HG02870 (cell line): ENCODE measurements at regions not wholly inside any gene's neighbourhood (a gene's known extent, or its start where the extent isn't known, plus 50 kb on each side); places are given as distances from the start of the nearest gene placed in this dataset.

Experiments
- ATAC-seq: cut with Tn5 transposase; IDR thresholded peaks from one replicate; pipeline ENCODE4 v1.9.1; 2021; ENCODE audit warnings: mild to moderate bottlenecking, moderate library complexity; ENCODE audit not compliant: unreplicated experiment

DNA sequence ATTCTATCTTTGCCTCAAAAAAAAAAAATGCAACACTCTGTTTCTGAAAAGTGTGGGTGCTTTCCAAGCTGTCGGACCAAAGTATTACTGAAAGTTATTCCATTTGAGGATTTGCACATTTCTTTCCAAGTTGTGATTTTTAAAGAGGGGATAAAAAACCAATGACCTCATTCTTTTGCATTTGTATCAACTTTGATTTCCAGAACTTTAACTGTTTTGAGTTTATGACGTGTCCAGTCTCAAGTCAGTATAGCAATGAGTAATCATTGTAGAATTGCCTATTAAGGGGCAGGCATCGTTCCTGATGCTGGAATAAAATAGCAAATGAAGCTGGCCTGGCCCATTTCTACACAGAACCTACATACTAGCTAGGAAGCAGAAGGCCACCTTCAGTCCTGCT is 229.6 kb upstream of the RBFOX1 start:
- no peak for ATAC-seq

DNA sequence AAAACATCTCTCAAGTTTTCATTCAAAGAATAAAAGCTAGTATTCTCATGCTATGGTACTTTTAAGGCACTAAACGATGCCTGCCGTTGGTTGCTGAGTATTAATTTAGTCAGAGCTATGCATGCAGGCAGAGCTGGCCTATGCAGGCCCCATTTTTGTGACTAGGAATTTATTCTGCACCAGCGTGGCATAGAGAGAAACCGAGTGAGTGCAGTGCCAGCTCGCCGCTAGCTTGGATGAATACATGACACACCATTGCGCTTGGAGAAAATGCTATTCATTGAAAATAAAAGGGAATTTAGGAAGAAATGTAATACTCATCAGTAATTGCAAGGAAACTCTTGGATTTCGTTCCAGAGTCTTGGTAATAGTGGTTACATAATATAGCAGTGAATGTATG is 231.6 kb upstream of the RBFOX1 start:
- ATAC-seq: no peak

DNA sequence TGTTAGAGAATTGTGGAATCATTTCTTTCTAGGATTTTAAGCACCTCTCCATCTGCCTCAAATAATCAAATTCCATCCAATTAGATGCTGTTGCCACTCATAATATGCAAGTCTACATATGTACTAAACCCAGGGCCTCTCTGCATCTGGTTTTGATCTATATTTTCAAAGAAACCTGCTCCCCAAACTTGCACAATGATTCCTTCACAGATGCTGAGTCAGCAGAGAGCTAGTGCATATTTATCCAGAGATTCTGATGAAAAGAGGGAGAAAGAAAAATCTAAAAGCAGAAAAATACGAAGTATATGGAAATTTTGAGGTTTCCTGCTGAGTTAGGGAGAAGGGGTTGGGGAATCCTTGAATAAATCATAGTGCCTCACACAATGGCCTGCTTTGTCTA is 235.1 kb upstream of the RBFOX1 start:
- no peak for ATAC-seq

DNA sequence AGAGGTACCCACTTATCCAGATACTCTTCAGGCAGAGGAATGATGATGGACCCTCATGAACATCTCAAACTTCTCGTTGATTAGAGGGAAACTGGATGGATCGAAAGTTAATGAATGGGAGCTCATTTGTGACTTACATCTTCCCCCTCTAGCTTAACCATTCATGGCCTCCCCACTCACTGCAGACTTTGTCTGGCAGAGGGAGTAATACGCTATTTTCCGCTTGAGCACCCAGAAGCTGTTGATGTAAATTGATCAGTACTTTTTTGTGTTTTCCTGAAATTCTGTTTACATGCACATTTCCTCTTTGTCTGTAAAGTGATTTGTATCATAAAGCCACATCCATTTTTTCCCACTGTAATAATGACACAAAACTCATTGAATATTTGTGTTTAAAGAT is 239.1 kb upstream of the RBFOX1 start:
- ATAC-seq: no peak

DNA sequence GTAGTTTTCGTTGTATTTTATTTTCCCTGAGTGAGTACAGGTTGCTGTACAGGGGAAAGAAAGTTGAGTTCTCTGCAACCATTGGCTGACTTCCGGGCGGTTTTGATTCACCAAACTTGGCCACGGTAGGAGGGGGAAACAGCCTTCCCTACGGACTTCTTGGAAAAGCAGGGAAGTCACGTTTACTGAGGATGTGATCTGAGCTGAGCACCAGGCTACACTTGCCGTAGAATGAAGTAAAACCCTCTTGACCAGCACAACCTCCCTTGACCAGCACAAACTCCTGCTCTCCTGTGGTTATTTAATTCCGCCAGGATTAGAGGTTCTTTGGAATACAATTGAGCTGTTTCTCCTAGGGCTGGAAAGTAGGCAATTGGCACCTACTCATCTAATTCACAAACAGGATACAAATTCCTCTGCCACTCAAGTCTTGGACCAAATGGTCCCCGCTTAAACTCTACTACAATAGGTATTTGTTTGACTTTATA is 242.0 kb upstream of the RBFOX1 start:
- no peak for ATAC-seq

DNA sequence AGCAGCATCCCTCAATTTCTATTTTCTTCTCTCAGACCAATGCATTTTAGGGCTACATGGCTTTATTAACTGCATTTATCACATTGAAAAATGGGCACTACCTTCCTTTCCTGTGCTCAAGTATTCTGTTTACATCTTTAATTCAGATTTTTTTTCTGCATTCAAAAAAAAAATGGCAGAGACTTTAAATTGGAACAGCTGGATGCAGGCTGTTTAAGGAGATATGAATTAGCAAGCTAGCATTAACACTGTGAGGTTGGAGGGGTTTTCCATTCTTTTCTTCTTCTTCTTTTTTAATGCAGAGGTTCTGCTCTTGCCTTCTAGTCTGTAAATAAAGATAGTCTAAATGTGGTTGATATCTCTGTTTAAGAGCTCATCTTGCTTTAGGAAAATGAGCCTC is 242.9 kb upstream of the RBFOX1 start:
- no peak for ATAC-seq

DNA sequence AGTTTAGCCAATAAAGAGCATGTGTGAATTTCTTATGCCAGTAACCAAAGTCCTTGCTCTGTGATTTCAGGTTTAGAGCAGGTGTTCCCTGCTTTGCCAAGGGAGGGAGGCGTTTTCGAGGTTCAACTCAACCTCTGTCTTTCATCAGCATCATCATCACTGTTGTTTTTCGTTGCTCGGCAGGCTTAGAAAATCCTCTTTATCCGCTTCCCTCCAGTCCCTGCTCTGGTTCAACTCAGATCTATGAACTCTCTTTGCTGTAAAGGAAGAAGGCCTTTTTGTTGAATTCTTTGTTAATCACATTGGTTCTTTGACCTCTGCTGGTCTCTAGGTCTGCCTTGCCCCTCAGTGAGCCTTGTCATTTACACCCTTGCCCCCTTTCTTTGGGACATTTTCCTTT is 243.9 kb upstream of the RBFOX1 start:
- no peak for ATAC-seq

DNA sequence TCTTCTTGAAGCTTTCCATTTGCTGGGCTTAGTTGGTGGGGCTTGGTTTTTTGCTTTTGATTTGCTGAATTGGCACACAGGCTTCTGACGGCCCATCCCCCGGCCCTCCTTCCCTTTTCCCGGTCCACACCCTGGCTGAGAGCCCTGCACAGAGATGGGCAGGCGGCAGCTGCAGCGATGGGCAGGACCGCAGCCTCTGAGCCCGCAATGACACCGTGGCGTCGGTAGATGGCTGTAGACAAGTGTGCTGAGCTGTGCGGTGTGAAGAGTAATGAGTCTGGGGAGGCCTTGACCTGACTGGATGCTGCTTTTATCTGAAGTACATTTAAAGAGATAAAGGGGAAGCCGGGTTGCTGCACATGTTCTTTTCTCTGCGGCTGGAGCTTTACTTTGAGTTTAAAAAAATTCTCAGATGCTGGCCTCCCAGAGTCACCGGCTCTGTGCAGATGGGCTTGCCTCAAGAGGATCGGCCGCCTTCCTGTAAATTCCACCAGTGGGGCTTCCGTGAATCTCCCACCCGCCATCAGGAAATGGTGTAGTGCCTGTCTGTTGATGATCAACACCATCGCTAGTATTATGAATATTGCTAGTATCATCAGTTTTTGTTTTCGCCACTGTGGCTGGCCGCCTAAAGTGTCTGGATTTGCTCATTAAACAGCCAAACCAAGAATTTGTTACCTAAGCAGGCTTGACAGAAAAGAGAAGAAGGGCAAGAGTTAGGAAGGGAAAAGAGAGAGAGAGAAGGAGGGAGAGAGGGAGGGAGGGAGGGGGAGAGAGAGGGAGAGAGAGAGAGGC is 245.6 kb upstream of the RBFOX1 start:
- no peak for ATAC-seq

DNA sequence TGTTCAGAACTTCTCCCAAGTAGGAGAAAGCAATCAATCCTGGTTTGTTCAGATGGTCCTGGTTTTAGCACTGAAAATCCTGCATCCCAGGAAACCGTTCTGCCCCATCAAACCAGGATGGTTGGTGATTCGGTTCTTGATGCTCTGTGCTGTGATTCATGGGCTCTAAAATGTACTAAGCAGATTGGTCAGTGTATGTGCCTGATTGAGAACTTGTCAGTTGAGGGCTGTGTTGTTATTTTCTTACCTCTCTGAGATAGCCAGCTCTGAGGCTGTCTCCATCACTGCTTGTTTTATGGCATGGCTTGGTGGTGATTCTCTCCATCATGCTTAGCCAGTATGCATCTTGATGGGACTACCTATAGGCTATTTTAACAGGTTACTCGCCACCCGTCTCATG is 246.9 kb upstream of the RBFOX1 start:
- ATAC-seq: no peak

DNA sequence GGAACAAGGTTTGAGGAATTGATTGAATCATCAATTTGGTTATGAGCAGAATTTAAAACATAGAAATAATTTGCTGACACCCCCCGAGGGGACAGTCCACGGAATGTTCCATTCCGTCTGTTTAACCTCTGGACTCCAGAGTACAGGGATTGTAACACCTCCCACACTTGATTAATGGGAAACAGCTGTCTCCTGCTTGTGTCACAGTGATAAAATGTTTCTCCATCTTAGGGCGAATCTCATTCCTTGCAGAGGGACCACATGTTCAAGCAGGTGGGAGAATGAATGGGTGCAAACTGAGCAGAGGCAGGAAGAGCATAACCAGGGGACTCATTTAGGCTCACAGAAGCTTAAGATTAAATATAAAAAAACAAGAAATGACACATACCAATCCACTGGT is 249.5 kb upstream of the RBFOX1 start:
- ATAC-seq: no peak

DNA sequence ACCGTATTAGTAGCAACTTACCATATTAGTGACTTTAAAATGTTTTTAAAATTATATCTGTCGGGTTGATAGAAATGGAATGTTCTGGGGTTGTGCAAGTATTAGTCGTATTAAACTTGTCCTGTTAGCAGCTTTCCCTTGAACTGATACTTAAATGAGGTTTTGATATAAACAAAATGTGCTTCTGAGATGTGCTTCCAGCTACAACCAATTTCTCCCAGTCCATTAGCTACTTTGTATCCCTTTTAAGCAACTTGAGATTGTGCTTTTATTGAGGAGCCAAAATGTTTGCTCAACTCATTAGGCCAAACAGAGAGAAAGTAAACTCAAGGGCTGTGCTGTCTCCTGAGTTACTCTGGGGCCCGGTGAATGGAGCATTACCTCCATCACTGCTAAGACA is 255.0 kb upstream of the RBFOX1 start:
- no peak for ATAC-seq

DNA sequence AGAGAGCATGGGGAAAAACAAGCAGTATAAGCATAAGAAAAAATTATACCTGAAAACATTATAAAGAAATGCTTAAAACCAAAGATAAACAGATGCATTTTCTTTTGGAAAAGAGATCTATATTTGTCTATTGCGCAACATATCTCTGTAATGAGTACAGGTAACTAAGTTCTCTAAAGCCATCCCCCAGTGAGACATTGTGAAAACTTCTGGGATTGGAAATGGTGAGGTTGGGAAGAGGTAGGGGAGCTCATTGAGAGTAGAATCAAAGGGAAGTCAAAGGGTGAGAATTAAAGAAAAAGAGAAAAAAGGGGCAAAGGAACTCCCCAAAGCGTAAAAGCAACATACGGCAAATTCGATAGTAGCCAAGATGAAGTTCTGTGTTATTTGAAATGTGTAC is 257.9 kb upstream of the RBFOX1 start:
- no peak for ATAC-seq

DNA sequence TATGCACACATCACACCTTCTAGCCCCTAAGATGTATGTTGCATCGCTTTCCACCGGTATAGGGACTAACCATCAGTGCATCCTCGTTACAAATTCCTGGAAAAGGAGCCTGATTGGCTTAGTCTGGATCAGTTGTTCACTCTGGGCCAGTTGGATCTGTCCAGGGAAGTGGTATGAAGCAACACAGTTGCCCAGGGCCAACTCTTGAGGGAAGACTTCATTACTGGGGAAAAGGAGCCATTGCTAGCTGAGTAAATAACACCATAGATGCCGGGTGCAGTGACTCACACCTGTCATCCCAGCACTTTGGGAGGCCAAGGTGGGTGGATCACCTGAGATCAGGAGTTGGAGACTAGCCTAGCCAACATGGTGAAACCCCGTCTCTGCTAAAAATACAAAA is 275.2 kb upstream of the RBFOX1 start:
- no peak for ATAC-seq

DNA sequence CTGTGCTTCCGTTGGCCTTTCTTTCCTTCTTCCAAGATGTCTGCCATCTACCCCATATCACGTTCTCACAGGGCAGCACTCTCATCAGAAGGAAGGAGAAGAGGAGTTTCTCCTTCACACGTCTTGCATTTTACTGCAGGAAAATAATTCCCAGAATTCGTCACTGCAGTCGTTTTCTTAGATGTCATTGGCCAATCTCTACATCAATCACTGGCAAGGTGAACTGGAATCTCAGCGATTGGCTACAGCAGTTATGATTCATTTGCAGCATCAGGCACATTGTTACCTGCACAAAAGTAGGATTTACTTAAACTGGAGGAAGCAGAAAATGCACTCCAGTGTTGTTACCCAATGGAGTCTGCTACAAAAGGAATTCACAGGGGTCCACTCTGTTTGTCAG is 277.2 kb upstream of the RBFOX1 start:
- ATAC-seq: no peak

DNA sequence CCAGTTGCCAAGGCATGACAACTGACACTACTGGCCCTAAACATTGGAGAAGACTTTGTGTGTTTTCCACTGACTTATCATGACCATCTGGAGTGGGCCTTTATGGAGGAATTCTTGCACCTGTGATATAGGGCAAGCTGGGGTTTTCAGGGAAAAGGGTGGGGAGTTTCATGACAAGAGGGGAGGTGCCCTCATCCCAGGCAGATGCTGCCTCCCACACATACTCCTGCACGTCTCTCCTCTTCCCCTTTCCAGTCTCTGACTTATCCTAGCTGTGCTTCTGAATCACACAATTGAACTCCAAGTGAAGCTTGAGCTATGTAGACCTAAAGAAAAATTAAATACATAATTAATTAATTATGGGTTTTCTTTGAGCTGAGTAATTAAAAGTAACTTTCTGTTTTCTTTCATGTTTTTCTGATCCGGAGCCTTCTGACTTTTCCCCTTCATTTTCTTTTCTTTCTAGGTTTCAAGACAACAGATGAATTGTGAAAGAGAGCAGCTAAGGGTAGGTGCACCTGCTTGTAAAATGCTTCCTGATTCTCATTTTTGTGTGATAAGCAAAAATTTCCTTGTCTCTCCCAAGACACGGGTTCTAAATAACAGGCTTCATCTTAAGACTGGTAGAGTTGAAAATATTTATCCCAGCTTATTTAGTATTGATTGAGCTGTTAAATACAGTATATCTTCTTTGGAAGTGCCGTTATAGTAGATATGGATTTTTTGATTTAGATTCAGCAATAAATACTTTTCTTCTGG is 280.9 kb upstream of the RBFOX1 start:
- no peak for ATAC-seq

DNA sequence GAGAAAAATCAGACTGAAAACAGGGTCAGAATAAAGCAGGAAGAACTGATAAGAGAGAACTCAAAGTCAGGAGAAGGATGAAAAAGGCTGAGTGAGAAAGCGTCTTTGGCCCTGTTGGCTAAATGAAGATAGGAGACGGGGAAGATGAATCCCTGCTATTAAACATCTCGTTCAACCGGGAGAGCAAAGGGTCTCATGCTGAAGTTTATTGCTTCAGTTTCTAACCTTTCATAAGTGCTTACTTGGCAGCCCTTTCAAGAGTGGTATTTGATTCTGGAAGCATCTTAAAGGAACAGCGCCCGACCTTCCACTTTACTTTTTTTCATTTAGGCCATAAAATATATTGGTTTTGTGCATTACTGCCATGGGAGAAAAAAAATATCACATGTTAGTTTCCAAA is 288.3 kb upstream of the RBFOX1 start:
- ATAC-seq: no peak

DNA sequence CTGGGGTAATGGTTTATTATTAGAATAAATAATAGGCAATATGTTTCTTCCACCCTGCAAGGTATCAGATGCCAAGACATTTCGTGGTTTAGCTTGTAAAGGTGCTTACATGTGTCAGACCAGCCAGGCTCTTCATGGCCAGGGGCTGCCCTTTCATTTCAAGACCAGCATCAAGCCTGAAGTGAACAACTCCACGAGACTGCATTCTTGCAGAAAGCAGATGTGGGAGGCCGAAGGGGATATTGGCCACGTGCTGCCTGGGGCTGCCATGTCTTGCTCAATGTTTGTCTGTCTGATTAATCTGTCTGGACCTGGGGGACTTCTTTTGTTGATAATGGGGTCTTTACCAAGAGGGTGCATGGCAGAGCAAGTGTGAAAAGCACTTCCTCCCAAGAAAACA is 294.2 kb upstream of the RBFOX1 start:
- ATAC-seq: no peak

DNA sequence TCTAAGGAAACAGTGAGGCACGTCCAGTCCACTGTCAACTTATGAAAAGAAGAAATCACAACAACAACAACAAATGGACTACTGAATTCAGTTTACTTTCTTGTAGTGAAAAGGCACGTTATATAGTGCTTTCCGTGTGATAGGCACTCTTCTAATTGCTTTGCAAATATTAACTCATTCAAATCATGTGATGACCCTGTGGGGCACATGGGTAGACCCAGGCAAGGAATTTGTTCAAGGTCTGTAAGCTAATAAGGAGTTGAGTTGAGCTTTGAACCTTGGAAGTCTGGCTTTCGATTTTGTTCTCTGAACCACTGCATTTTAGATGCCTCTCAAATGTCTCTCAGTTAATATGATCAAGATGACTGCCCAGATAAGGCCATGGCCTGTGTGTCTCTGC is 295.1 kb upstream of the RBFOX1 start:
- no peak for ATAC-seq

DNA sequence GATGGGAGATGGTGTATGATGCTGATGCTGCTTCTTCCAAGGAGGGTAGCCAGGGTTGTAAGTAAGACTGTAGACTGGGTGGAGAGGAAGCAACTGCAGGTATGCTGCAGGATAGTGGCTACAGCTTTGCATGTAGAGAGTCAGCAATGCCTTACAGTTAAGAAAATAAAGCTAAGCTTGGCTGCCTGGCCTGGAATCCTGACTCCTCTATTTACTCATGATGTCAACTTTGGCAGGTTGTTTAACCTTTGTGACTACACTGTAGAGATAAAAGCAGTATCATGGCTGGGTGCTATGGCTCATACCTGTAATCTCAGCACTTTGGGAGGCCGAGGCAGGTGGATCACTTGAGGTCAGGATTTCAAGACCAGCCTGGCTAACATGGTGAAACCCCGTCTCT is 301.6 kb upstream of the RBFOX1 start:
- no peak for ATAC-seq

DNA sequence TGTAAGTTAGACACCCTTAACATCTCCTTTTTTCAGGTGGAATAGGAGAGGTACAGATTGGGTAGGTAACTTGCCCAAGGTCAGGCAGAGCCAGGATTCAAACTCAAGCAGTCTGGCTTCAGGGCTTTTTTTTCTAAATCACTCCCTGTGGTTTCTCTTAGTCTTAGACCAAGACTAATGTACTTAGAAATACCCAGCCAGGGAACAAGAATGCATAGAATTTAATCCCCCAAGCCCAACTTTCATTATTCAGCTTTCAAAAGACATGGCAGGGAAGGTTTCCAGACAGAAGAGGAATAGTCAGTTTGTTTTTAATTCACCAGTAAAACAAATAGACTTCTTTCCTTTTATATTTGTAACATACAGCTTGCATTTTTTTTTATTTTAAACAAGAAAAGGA is 305.2 kb upstream of the RBFOX1 start:
- no peak for ATAC-seq

DNA sequence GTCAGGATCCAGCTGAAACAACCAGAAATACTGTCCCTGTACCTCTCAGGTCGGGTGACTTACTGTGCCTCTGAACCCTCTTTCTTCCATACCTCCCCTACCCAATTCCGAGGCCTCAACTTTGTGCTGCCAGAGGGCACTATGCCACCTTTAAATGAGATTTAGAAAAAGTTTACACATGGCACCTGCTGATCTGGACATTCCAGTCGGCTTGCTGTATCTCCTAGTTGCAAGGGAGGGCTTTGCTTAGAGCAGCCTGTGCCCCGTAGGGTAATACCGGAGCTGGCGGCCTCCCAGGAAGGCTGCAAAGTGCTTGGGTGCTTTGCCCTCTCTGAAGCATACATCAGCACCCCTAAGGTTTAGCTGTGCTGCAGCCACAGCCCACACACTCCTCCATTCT is 306.0 kb upstream of the RBFOX1 start:
- no peak for ATAC-seq

DNA sequence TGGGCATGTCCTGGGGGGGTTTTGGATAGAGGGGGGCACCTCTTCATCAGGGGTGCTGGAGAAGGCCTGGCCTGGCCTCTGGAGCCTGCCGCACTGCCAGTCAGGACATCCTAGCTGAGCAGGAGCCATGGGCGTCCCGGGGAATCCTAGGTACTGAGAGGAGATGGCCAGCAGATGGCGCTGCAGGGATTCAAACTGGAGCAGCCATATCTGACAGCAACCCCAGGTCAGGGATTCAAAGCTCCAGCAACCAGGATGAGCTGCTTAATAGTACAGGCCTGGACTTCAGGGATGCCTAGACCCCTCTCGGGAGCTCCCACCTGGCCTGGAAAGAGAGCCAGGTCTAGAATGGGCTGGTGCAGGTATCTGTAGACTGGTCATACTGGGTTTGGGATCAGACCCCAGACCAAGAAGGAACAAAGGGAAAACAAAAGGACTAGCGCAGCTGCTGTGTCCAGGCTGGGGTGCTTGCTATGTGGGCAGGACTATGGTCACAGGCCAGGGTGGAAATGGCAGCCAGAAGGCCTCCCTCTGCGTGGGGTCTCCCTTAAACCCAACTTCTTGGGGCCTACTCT is 306.9 kb upstream of the RBFOX1 start:
- ATAC-seq: no peak
